ENCODE measurements at regions not wholly inside any gene's neighbourhood (a gene's known extent, or its start where the extent isn't known, plus 50 kb on each side); places are given as distances from the start of the nearest gene placed in this dataset.

- no peak for DNase-seq
Measured at GRCh38 chr2:56732946-56733345, 549.2 kb downstream of the CCDC85A start.

GRCh38 chr2:56739413-56739812 is 555.6 kb downstream of the CCDC85A start:
- H2AFZ ChIP-seq, result no peak overlapping the region
- no peaks in the 10 kb centered on the region for H3K9me2 ChIP-seq (ENCODE audit: insufficient read depth)
- H3K4me2 ChIP-seq, result no peak overlapping the region
- no peak overlapping the region for H3K4me3 ChIP-seq
- intact Hi-C loops (cut with micrococcal nuclease; ENCODE audit: unreplicated experiment), result no loop called here
- TF ChIP-seq CTCF (conservative IDR thresholded peaks at IDR 0.05) (no peak), EZH2 (IDR thresholded peaks at IDR 0.05; ENCODE audit: low read depth) (no peak)
- H3F3A ChIP-seq (ENCODE audit: insufficient read depth, low read depth), result 0 out of 2 replicates have a peak, but pooled peaks cover 4% of the 10 kb centered on the region
- peaks cover 16% of the 10 kb centered on the region for H3K4me1 ChIP-seq (replicated peaks; ENCODE audit: insufficient read depth)
- BruUV-seq (replicated peaks), result no TSS peak
- POLR2A ChIA-PET (ENCODE audit: unreplicated experiment), result no interaction called here
- H3K9me3 ChIP-seq (ENCODE audit: insufficient read depth, low read depth), result no peaks in the 10 kb centered on the region
- H3K79me2 ChIP-seq (ENCODE audit: low read depth), result no peaks in the 10 kb centered on the region
- H3K36me3 ChIP-seq (ENCODE audit: low read depth), result no peaks in the 10 kb centered on the region
- DNase-seq, result no peak
- no peaks in the 10 kb centered on the region for H3K27me3 ChIP-seq (ENCODE audit: insufficient read depth, low read depth)
- CTCF ChIA-PET, result no interaction called here
- no peak overlapping the region for H3K27ac ChIP-seq
- no peaks in the 10 kb centered on the region for H4K20me1 ChIP-seq (ENCODE audit: insufficient read depth)

More at GRCh38 chr2:56732946-56733345, 549.2 kb downstream of the CCDC85A start:
- ChIA-PET CTCF (no interaction called here), POLR2A (ENCODE audit: unreplicated experiment) (no interaction called here)
- H3K9me3 ChIP-seq (ENCODE audit: insufficient read depth, low read depth), result 0 out of 2 replicates have a peak, but pooled peaks cover under 1% of the 10 kb centered on the region
- no peaks in the 10 kb centered on the region for H4K20me1 ChIP-seq (ENCODE audit: insufficient read depth)
- no peaks in the 10 kb centered on the region for H3F3A ChIP-seq (ENCODE audit: insufficient read depth, low read depth)
- TF ChIP-seq CTCF (conservative IDR thresholded peaks at IDR 0.05) (no peak), EZH2 (IDR thresholded peaks at IDR 0.05; ENCODE audit: low read depth) (no peak)
- no peaks in the 10 kb centered on the region for H3K4me1 ChIP-seq (replicated peaks; ENCODE audit: insufficient read depth)
- intact Hi-C loops (cut with micrococcal nuclease; ENCODE audit: unreplicated experiment), result no loop called here
- H3K4me2 ChIP-seq, result no peak overlapping the region
- no peak overlapping the region for H3K27ac ChIP-seq
- no peak overlapping the region for H3K4me3 ChIP-seq
- no peaks in the 10 kb centered on the region for H3K79me2 ChIP-seq (ENCODE audit: low read depth)
- H3K36me3 ChIP-seq (ENCODE audit: low read depth), result no peaks in the 10 kb centered on the region
- BruUV-seq (replicated peaks), result no TSS peak
- no peak overlapping the region for H2AFZ ChIP-seq
- H3K9me2 ChIP-seq (ENCODE audit: insufficient read depth), result 0 out of 2 replicates have a peak, but pooled peaks cover 5% of the 10 kb centered on the region
- H3K27me3 ChIP-seq (ENCODE audit: insufficient read depth, low read depth), result no peaks in the 10 kb centered on the region

GRCh38 chr2:56741601-56742102 is 557.9 kb downstream of the CCDC85A start:
- BruUV-seq (replicated peaks), result no TSS peak
- Histone ChIP-seq H3K9me2 (ENCODE audit: insufficient read depth) (no peaks in the 10 kb centered on the region), H3K36me3 (ENCODE audit: low read depth) (no peaks in the 10 kb centered on the region), H3K79me2 (ENCODE audit: low read depth) (no peaks in the 10 kb centered on the region), H4K20me1 (ENCODE audit: insufficient read depth) (no peaks in the 10 kb centered on the region), H3K27ac (no peak overlapping the region), H3F3A (ENCODE audit: insufficient read depth, low read depth) (0 out of 2 replicates have a peak, but pooled peaks cover 4% of the 10 kb centered on the region), H3K27me3 (ENCODE audit: insufficient read depth, low read depth) (no peaks in the 10 kb centered on the region), H3K4me3 (no peak overlapping the region), H3K4me2 (peak overlapping the region; percentile 61), H2AFZ (no peak overlapping the region), H3K4me1 (replicated peaks; ENCODE audit: insufficient read depth) (peaks cover 16% of the 10 kb centered on the region), H3K9me3 (ENCODE audit: insufficient read depth, low read depth) (no peaks in the 10 kb centered on the region)
- TF ChIP-seq CTCF (conservative IDR thresholded peaks at IDR 0.05) (no peak), EZH2 (IDR thresholded peaks at IDR 0.05; ENCODE audit: low read depth) (no peak)
- intact Hi-C loops (cut with micrococcal nuclease; ENCODE audit: unreplicated experiment), result loop anchor here (1.0 to 10.0 kb wide), 2 partner anchors 60 to 157 kb away; no protein-coding TSS in a partner anchor
- CTCF ChIA-PET, result no interaction called here
- DNase-seq, result peak; percentile 69 to 72
- POLR2A ChIA-PET (ENCODE audit: unreplicated experiment), result interaction anchor here (0.6 to 0.7 kb wide), 2 partner anchors 1222 to 1345 kb away, joined by 3 to 4 read pairs; partner anchors contain the start of gene CFAP36

Data from PC-9 (cell line).